ENCODE measurements at regions not wholly inside any gene's neighbourhood (a gene's known extent, or its start where the extent isn't known, plus 50 kb on each side); places are given as distances from the start of the nearest gene placed in this dataset.

GRCh38 chr12:19695244-19696098 lies 256.2 kb downstream of the AEBP2 start:
- intact Hi-C loops (cut with DNase I), result no loop called here
- DNase-seq (no peak), ATAC-seq (peak in 1 of 2 donors; percentile 78)

DNA sequence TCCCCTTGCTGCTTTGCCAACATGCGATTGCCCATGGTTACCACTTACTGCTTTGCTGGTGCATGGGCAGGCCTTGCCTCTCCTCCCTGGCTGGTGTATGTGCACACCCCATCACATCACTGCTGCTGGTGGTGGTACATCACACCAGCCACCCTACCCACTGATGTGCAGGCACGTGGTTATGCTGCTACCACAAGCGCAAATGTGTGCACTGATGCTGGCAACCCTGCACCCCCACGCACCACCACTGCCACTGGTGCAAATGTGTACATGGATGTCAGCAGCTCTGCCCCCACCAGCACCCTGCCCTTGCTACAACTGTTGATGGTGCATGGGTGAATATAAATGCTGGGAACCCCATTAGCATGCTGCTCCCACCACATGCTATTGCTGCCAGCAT lies 261.7 kb downstream of the AEBP2 start:
- ATAC-seq (no peak), DNase-seq (no peak)
- intact Hi-C loops (cut with DNase I), result no loop called here

GRCh38 chr12:19704966-19705365 lies 265.7 kb downstream of the AEBP2 start:
- ATAC-seq, result no peak
- intact Hi-C loops (cut with DNase I), result no loop called here
- no peak for DNase-seq

DNA sequence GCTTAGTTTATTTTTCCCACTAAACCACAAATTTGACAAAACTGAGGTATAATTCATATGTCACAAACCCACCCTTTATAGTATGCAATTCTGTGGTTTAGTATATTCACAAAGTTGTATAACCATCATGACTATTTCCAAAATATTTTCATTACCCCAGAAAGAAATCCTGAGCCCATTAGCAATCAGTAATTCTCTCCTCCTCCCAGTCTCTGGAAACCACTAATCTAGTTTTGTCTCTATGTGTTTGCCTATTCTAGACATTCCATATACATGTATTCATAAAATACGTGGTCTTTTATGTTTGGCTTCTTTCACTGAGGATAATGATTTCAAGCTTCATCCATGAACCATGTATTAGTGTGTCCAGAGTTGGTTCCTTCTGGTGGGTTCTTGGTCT lies 267.6 kb downstream of the AEBP2 start:
- ATAC-seq (no peak), DNase-seq (no peak)
- intact Hi-C loops (cut with DNase I), result no loop called here

- no peak for DNase-seq
- no peak for ATAC-seq
- intact Hi-C loops (cut with DNase I), result no loop called here
These were observed 268.7 kb downstream of the AEBP2 start for GRCh38 chr12:19707948-19708409.

DNA sequence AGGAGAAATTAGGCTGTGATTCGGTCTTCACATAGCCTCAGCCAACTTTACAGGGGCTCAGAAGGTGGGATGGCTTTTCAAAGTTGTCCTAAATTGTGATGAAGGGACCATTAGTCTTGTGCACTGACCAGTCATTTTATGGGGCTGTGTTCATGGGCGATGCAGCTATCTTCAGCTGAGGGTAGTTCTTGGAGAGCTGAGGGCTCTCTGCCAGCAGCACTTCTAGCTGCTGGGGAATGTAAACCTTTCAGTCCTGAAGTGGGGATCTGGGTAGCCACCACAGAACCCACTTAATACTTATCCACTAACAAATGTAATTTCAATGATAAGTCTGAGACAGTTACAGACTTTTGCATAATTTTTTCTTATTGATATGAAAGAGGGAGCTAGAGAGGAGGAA lies 270.6 kb downstream of the AEBP2 start:
- no peak for DNase-seq
- ATAC-seq, result no peak
- intact Hi-C loops (cut with DNase I), result no loop called here

GRCh38 chr12:19710811-19711793 lies 271.8 kb downstream of the AEBP2 start:
- peak; percentile 74 to 78 for ATAC-seq
- intact Hi-C loops (cut with DNase I), result no loop called here
- DNase-seq, result no peak

DNA sequence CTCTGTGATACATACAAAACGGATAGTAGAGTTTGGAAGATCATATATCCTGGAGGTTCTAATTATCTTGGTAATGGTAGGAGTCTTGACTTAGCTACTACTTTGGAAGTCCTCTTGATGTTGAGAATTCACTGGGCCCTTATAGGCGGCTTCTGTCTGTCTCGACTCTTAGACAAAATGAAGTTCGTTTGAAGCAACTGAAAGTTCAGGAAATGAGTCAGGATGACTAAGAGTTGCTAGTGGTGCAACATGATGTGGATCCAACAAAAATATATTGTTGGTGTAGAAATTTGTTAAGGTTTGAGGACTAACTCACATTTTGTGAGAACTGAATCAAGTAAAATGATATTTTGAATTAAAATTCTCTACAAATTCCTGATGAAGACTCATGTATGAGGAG lies 272.7 kb downstream of the AEBP2 start:
- intact Hi-C loops (cut with DNase I), result no loop called here
- ATAC-seq (peak in 1 of 2 donors; percentile 74), DNase-seq (no peak)

- intact Hi-C loops (cut with DNase I), result no loop called here
- no peak for DNase-seq
- ATAC-seq, result no peak
These were observed 279.1 kb downstream of the AEBP2 start for GRCh38 chr12:19718401-19718800.

GRCh38 chr12:19719672-19720071 lies 280.4 kb downstream of the AEBP2 start:
- DNase-seq (no peak), ATAC-seq (no peak)
- intact Hi-C loops (cut with DNase I), result no loop called here

DNA sequence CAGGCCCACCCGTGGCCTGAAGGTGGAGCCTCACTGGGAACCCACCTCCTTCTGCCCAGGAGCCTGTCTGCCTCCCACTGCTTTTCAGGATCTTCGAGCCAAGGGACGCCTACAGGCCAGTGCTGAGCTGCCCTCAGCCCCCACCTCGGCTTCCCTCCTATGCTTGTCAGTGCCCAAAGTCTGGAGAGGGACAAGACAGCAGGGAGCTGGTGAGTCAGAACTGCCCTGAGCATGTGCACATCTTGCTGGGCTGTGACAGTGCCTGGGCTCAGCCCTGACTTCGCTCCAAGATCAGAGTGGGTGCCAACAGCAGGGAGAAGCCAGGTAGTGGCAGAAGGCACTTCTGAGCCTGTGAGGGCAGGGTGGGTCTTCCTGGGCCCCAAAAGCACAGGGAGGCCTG lies 286.8 kb downstream of the AEBP2 start:
- peak in 1 of 2 donors; percentile 16 for ATAC-seq
- no peak for DNase-seq
- intact Hi-C loops (cut with DNase I), result no loop called here

GRCh38 chr12:19726592-19726991 lies 287.3 kb downstream of the AEBP2 start:
- ATAC-seq (no peak), DNase-seq (no peak)
- intact Hi-C loops (cut with DNase I), result no loop called here

DNA sequence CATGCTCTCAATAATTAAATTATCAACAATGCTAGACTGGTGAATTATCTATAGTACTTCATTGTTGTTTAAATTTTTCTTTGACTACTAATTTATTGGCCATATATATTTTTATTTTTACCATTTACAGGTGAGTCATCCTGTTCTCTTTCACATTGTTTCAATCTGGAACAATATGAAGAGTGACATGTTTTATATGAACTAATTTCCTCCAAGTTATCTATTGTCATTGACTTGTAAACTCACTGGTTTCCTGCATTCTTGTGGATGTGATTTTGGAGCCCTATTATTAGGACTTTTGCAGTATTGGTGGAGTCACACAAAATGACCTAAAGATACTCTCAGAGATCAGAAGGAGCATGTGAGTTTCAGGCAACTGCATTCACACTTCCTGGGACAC lies 297.7 kb downstream of the AEBP2 start:
- no peak for DNase-seq
- intact Hi-C loops (cut with DNase I), result no loop called here
- no peak for ATAC-seq

DNA sequence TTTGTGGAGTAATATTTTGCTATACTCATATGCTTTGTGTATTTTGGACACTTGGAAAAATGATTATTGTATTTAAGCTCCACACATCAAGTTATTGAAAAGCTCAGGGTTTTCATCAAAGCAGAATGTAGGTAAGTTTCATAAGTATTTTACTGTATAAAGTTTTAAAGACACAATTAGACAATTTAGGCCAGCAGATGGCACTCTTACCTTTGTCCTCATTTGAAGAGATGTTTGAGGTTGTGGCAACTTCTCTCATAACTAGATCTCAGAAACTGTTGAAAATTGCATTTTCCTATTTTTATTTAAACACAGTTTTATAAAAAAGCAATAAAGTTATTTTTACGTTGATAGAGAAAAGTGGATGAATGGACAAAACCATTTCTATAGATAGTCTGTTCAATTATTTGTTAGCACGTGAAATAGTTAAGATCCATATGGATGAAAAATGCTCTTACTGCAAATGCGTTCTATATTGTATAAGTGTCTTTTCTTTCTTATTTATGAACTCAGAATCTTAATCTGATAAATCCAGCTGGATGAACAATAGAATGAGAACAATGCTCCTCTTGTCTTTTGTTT lies 300.0 kb downstream of the AEBP2 start:
- intact Hi-C loops (cut with DNase I), result no loop called here
- ATAC-seq (peak; percentile 54 to 62), DNase-seq (no peak)

GRCh38 chr12:19740472-19741131 lies 301.3 kb downstream of the AEBP2 start:
- ATAC-seq (peak; percentile 19 to 53), DNase-seq (no peak)
- intact Hi-C loops (cut with DNase I), result loop anchor here in 1 of 2 donors (5.0 kb wide), 1 partner anchor 637 kb away; no protein-coding TSS in a partner anchor

DNA sequence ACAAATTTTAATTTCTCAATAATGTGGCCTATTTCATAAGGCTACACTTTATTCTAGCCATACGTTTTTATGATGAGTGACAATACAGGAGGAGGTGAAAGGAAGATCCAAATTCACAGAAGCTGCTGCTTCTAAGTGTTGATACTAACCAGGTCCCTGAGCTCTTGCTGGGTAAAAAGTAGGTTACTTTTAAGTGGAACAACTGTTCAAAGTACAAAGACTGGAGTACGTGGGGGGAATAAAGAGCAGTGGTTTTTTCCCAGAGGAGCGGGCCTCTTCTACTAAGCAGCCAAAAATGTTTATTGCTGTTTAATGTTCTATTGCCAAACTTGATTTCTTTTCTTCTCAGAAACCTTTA lies 301.8 kb downstream of the AEBP2 start:
- DNase-seq (no peak), ATAC-seq (no peak)
- intact Hi-C loops (cut with DNase I), result loop anchor here in 1 of 2 donors (5.0 kb wide), 1 partner anchor 636 kb away; no protein-coding TSS in a partner anchor

DNA sequence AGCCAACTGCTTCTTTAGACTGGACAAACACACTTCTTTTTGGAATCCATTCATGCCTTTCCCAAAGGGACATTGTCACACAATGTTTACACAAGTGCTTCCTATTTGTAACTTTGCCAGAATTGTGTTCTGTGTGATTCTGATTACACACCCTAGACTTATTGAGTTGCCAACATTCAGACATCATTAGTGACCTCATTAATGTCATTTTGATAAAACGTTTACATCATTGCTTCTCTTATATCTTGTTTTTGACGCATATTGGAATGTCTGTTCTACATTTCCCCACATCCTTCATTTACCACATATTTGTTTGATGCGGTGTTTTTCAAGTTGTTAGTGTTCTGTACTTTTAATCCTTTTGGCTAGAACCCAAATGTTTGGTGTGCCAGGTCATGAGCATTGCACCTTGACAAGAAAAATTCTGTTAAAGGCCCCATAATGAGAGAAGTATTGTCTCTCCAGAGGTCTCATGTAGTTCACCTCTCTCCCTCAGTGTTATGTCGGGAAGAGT lies 305.5 kb downstream of the AEBP2 start:
- no peak for DNase-seq
- peak; percentile 71 to 86 for ATAC-seq
- intact Hi-C loops (cut with DNase I), result loop anchor here in 1 of 2 donors (5.0 kb wide), 1 partner anchor 633 kb away; no protein-coding TSS in a partner anchor

GRCh38 chr12:19746471-19746870 lies 307.2 kb downstream of the AEBP2 start:
- DNase-seq, result no peak
- intact Hi-C loops (cut with DNase I), result no loop called here
- ATAC-seq, result no peak

Data from left cardiac atrium (tissue), 4 donors.